ENCODE measurements at regions not wholly inside any gene's neighbourhood (a gene's known extent, or its start where the extent isn't known, plus 50 kb on each side); places are given as distances from the start of the nearest gene placed in this dataset.

DNA sequence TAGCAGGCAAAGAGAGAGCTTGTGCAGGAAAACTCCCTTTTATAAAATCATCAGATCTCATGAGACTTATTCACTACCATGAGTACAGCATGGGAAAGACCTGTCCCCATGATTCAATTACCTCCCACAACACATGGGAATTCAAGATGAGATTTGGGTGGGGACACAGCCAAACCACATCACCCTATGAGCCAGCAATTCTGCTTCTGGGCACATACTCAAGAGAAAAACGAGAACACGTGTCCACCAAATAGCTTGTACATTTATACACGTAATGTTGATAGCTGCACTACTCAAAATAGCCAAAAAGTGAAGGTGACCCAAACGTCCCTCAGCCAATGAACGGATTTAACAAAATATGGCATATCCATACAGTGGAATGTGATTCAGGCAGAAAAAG lies 94.5 kb upstream of the DHRSX start:
- TF ChIP-seq, protein P1, sequence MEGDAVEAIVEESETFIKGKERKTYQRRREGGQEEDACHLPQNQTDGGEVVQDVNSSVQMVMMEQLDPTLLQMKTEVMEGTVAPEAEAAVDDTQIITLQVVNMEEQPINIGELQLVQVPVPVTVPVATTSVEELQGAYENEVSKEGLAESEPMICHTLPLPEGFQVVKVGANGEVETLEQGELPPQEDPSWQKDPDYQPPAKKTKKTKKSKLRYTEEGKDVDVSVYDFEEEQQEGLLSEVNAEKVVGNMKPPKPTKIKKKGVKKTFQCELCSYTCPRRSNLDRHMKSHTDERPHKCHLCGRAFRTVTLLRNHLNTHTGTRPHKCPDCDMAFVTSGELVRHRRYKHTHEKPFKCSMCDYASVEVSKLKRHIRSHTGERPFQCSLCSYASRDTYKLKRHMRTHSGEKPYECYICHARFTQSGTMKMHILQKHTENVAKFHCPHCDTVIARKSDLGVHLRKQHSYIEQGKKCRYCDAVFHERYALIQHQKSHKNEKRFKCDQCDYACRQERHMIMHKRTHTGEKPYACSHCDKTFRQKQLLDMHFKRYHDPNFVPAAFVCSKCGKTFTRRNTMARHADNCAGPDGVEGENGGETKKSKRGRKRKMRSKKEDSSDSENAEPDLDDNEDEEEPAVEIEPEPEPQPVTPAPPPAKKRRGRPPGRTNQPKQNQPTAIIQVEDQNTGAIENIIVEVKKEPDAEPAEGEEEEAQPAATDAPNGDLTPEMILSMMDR (IDR thresholded peaks at IDR 0.05): no peak
- TF ChIP-seq POLR2A (IDR thresholded peaks at IDR 0.05): no peak

Data from Peyer's patch (tissue), 4 donors.